ENCODE measurements at regions not wholly inside any gene's neighbourhood (a gene's known extent, or its start where the extent isn't known, plus 50 kb on each side); places are given as distances from the start of the nearest gene placed in this dataset.

DNA sequence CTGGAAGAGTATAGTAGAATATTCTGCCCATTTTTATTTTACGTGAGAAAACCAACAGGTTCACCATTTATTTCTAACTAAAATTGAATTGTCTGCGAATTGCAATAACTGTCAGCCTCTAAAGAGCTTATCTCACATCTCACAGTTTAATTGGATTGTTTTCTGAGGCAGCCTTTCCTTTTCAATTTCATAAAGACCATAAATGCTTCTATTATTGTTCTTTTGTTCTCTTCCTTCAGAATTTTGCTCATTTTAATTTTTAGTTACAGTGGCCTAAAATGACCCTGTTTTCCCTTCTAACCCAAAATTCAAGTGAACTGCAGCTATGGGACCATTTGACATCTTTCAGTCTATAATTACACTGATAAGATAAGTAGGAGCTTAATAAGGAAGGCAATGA is 147.6 kb downstream of the KLHL28 start:
- DNase-seq (ENCODE audit: low spot score), result no peak
- no peak for TF ChIP-seq CTCF (IDR thresholded peaks at IDR 0.05; ENCODE audit: extremely low read depth, insufficient read depth, missing control alignments)
- in situ Hi-C loops (cut with MboI; ENCODE audit: low pct_unique_long_range_greater_than_20kb, low sequenced_read_pairs, unreplicated experiment), result no loop called here

DNA sequence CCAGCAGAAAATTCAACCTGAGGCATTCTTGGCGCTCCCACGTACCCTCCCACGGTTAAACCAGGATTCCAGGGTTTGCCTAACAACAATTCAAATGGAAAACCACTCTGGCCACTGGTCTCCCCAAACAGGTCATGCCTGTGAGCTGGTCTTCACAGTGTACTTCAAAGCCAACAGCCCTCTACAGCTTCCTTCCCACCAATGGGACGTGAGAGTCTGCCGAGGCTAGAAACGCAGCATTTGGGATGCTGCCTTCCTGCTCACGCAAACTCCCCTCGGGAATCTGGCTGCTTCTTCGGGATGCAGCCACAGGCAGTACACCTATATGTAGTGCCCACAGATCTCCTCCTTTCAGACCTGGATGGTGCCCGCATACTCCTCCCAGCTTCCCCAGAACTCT is 149.1 kb downstream of the KLHL28 start:
- no peak for TF ChIP-seq CTCF (IDR thresholded peaks at IDR 0.05; ENCODE audit: extremely low read depth, insufficient read depth, missing control alignments)
- in situ Hi-C loops (cut with MboI; ENCODE audit: low pct_unique_long_range_greater_than_20kb, low sequenced_read_pairs, unreplicated experiment), result no loop called here
- no peak for DNase-seq (ENCODE audit: low spot score)

GRCh38 chr14:44804391-44804790 is 157.4 kb downstream of the KLHL28 start:
- in situ Hi-C loops (cut with MboI; ENCODE audit: low pct_unique_long_range_greater_than_20kb, low sequenced_read_pairs, unreplicated experiment), result no loop called here

GRCh38 chr14:44803239-44803905 is 158.4 kb downstream of the KLHL28 start:
- DNase-seq (ENCODE audit: low spot score), result peak; percentile 43
- peak; percentile 51 for TF ChIP-seq CTCF (IDR thresholded peaks at IDR 0.05; ENCODE audit: extremely low read depth, insufficient read depth, missing control alignments)
- in situ Hi-C loops (cut with MboI; ENCODE audit: low pct_unique_long_range_greater_than_20kb, low sequenced_read_pairs, unreplicated experiment), result no loop called here

More at GRCh38 chr14:44804391-44804790, 157.4 kb downstream of the KLHL28 start:
- TF ChIP-seq CTCF (IDR thresholded peaks at IDR 0.05; ENCODE audit: extremely low read depth, insufficient read depth, missing control alignments), result no peak
- DNase-seq (ENCODE audit: low spot score), result no peak

DNA sequence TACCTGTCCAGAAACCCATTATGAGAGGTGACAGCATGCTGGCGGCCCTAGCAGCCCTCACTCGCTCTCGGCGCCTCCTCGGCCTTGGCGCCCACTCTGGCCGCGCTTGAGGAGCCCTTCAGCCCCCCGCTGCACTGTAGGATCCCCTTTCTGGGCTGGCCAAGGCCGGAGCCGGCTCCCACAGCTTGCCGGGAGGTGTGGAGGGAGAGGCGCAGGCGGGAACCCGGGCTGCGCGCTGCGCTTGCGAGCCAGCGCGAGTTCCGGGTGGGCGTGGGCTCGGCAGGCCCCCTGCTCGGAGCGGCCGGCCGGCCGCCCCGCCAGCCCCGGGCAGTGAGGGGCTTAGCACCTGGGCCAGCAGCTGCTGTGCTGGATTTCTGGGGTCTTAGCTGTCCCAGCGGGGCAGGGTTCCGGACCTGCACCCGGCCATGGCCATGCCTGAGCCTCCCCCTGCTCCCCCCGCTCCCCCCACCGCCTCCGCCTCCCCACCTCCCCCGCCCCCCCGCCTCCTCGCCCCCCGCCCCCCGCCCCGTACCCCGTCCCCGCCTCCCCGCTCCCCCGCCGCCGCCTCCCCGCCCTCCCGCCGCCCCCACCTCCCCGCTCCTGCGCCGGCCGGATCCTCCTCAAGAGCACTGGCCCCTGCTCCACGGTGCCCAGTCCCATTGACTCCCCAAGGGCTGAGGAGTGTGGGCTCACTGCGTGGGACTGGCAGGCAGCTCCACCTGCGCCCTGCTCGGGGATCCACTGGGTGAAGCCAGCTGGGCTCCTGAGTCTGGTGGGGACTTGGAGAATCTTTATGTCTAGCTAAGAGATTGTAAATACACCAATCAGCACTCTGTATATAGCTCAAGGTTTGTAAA is 163.1 kb downstream of the KLHL28 start:
- no peak for TF ChIP-seq CTCF (IDR thresholded peaks at IDR 0.05; ENCODE audit: extremely low read depth, insufficient read depth, missing control alignments)
- no peak for DNase-seq (ENCODE audit: low spot score)
- in situ Hi-C loops (cut with MboI; ENCODE audit: low pct_unique_long_range_greater_than_20kb, low sequenced_read_pairs, unreplicated experiment), result no loop called here

DNA sequence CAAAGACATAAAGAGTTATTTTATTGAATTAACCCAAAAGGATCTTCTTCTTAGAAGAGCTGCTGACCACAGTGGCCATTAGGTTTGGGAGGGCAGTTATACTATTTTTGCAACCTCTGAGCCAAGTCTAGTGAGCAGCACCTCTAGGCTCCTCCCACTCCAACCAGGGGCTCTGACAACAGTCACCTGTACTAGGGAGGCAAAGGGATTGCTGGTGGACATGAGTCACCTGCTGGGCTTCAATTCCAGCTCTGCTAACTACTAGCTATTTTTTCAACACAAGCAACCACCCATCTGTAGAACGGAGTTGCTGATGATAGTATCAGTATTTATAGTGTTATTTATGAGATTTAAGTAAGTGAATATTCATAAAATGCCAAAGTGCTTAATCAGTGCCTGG is 166.0 kb downstream of the KLHL28 start:
- no peak for DNase-seq (ENCODE audit: low spot score)
- in situ Hi-C loops (cut with MboI; ENCODE audit: low pct_unique_long_range_greater_than_20kb, low sequenced_read_pairs, unreplicated experiment), result no loop called here
- no peak for TF ChIP-seq CTCF (IDR thresholded peaks at IDR 0.05; ENCODE audit: extremely low read depth, insufficient read depth, missing control alignments)

All from GM13977 (cell line).